NCI-H748 (cell line): ENCODE measurements at regions not wholly inside any gene's neighbourhood (a gene's known extent, or its start where the extent isn't known, plus 50 kb on each side); places are given as distances from the start of the nearest gene placed in this dataset.

Source experiments
- DNase-seq: peaks from one replicate; lab custom pipeline; 2025; ENCODE audit not compliant: unreplicated experiment; lab: John Stamatoyannopoulos, UW

GRCh38 chr12:94094700-94095099 is 53.7 kb upstream of the PLXNC1 start:
- no peak for DNase-seq

- no peak for DNase-seq
Observed at GRCh38 chr12:94095618-94096017, 52.8 kb upstream of the PLXNC1 start.

DNA sequence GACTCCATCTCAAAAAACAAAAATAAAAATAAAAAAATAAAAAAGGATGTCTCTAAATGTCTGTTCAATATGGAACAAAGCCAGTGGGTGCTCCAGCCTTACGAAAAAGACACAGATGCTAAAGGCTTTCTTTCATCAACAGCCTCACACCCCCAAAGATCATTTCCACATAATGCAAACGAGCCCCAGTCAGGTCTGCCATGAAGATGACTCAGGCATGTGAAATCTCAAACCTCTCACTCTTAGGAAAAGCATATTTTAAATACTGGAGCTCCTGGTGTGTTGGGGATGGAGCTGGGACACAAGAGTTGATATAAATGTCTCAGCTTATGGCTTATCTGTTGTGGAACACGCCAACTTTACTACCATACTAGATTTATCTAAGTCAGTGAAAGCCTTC is 49.9 kb upstream of the PLXNC1 start:
- no peak for DNase-seq
